ENCODE measurements at regions not wholly inside any gene's neighbourhood (a gene's known extent, or its start where the extent isn't known, plus 50 kb on each side); places are given as distances from the start of the nearest gene placed in this dataset.

GRCh38 chr3:166488977-166489672 lies 651.9 kb upstream of the BCHE start:
- H2AK5ac ChIP-seq (ENCODE audit: low read depth, low read length), result no peak overlapping the region
- no peak overlapping the region for H2BK15ac ChIP-seq (ENCODE audit: low read depth, low read length)
- no peak overlapping the region for H3K4ac ChIP-seq (ENCODE audit: low read depth, low read length)
- POLR2A ChIA-PET (ENCODE audit: unreplicated experiment), result no interaction called here
- no peak for DNase-seq
- WGBS, 2 experiments (ENCODE audit: extremely low coverage in 2 of 2, insufficient read length in 1 of 2), result 100% methylated on average over 3 of the region's 5 CpGs; no CpG with 5 or more reads in 1 of the 2 experiments
- CTCF ChIA-PET, result interaction anchor here (0.6 kb wide), 1 partner anchor 106 kb away, joined by 3 read pairs; no protein-coding TSS in a partner anchor
- no peak overlapping the region for H2AK9ac ChIP-seq (replicated peaks; ENCODE audit: low read depth, low read length, poor library complexity)
- H3K27me3 ChIP-seq (ENCODE audit: control insufficient read depth, insufficient read depth, low read length), result no peaks in the 10 kb centered on the region
- H3K4me2 ChIP-seq (ENCODE audit: low read depth, low read length), result no peak overlapping the region
- H4K20me1 ChIP-seq (ENCODE audit: insufficient read depth, low read length), result no peaks in the 10 kb centered on the region
- no peak overlapping the region for H3K56ac ChIP-seq (ENCODE audit: extremely low read depth, insufficient read depth, low read length)
- no peak overlapping the region for H3K27ac ChIP-seq (ENCODE audit: insufficient read depth, low read length)
- H3K23ac ChIP-seq (ENCODE audit: low read depth, low read length), result no peak overlapping the region
- intact Hi-C loops (cut with micrococcal nuclease), result no loop called here
- no peak overlapping the region for H3K14ac ChIP-seq (replicated peaks; ENCODE audit: low read depth, low read length)
- no peak overlapping the region for H2BK5ac ChIP-seq (ENCODE audit: low read depth, low read length, poor library complexity, severe bottlenecking)
- no TSS peak for BruUV-seq (replicated peaks)
- H2BK120ac ChIP-seq (ENCODE audit: low read depth, low read length), result no peak overlapping the region
- H4K5ac ChIP-seq (ENCODE audit: low read depth, low read length), result no peak overlapping the region
- TF ChIP-seq NFE2L2 (IDR thresholded peaks at IDR 0.05; ENCODE audit: low read depth, low read length) (no peak), SMC3 (IDR thresholded peaks at IDR 0.05; ENCODE audit: low read depth, low read length) (no peak), MXI1 (IDR thresholded peaks at IDR 0.05; ENCODE audit: borderline replicate concordance, low read depth, low read length) (no peak)
- no peak overlapping the region for H3K4me3 ChIP-seq (ENCODE audit: insufficient read depth, low read depth, low read length)
- no peak overlapping the region for H3K18ac ChIP-seq (ENCODE audit: low read depth, low read length)
- dilution Hi-C loops (cut with HindIII; ENCODE audit: low sequenced_read_pairs, unreplicated experiment), result no loop called here
- no peak for ATAC-seq (ENCODE audit: low read depth)
- H4K91ac ChIP-seq (ENCODE audit: insufficient read depth, low read depth, low read length), result no peak overlapping the region
- H3K36me3 ChIP-seq (ENCODE audit: control insufficient read depth, insufficient read depth, low read length), result no peaks in the 10 kb centered on the region
- H4K8ac ChIP-seq (ENCODE audit: low read depth in 2 of 2, low read length in 2 of 2), result no peak overlapping the region
- H3K4me1 ChIP-seq (ENCODE audit: control insufficient read depth, insufficient read depth, low read length), result no peaks in the 10 kb centered on the region
- H2BK20ac ChIP-seq (ENCODE audit: low read depth, low read length), result no peak overlapping the region
- in situ Hi-C loops (cut with MboI; ENCODE audit: low sequenced_read_pairs), result no loop called here
- H2AFZ ChIP-seq (replicated peaks; ENCODE audit: low read length, poor library complexity), result no peak overlapping the region
- H3K9me1 ChIP-seq (ENCODE audit: insufficient read depth, low read length), result no peaks in the 10 kb centered on the region
- 0 out of 2 replicates have a peak, but pooled peaks cover 2% of the 10 kb centered on the region for H3K9me3 ChIP-seq (ENCODE audit: control insufficient read depth, insufficient read depth, low read length)
- no peaks in the 10 kb centered on the region for H3K79me1 ChIP-seq (ENCODE audit: low read depth in 1 of 2, low read length in 2 of 2)
- H3K9ac ChIP-seq (ENCODE audit: low read depth, low read length), result no peak overlapping the region

Measured in IMR-90 (cell line).